PC-3 (cell line): ENCODE measurements at regions not wholly inside any gene's neighbourhood (a gene's known extent, or its start where the extent isn't known, plus 50 kb on each side); places are given as distances from the start of the nearest gene placed in this dataset.
A peak's percentile ranks its signal among the peaks of the same experiment; 100 is the strongest.

ENCODE experiments used
- ATAC-seq: fragments of 200-7000 bp; cut with Tn5 transposase; 2 replicates; pipeline ENCODE4 v1.9.1; 2020; ENCODE audit warnings: mild to moderate bottlenecking, moderate library complexity
- BruUV-seq: library from RNA; stranded (reverse); fragments of 400-500 nt; replicated peaks from 2 replicates; lab custom pipeline; 2021; lab: Mats Ljungman, UMichigan
- CTCF ChIA-PET: fragments of 300-600 bp; sonication (Branson Sonifier 250); formaldehyde crosslinking; loops from one replicate; lab custom pipeline; 2022; ENCODE audit warnings: antibody characterized with exemption; lab: Charles Lee
- POLR2A ChIA-PET: fragments of 300-600 bp; sonication (Branson Sonifier 250); formaldehyde crosslinking; loops from one replicate; lab custom pipeline; 2022; ENCODE audit warnings: antibody characterized with exemption; ENCODE audit not compliant: unreplicated experiment; lab: Charles Lee
- DNase-seq: peaks from one replicate; pipeline ENCODE4 v3.0.0-alpha.2; 2015
- H2AFZ ChIP-seq: fragments of 300-600 bp; sonication (generic); 2 replicates; pipeline ENCODE4 v1.6.0; 2016; ENCODE audit warnings: antibody characterized with exemption, low read length
- H3F3A ChIP-seq: fragments of 300-600 bp; sonication (generic); one replicate; pipeline ENCODE4 v1.6.0; 2017; ENCODE audit warnings: antibody characterized with exemption, low read length, control low read depth, mild to moderate bottlenecking; ENCODE audit not compliant: unreplicated experiment
- H3K27ac ChIP-seq: fragments of 300-600 bp; sonication (generic); 2 replicates; pipeline ENCODE4 v1.5.1; 2016; ENCODE audit warnings: mild to moderate bottlenecking, low read length
- H3K27me3 ChIP-seq: fragments of 300-600 bp; sonication (generic); 2 replicates; pipeline ENCODE4 v1.6.1; 2016; ENCODE audit warnings: low read length, mixed read lengths
- H3K36me3 ChIP-seq: fragments of 300-600 bp; sonication (generic); 2 replicates; pipeline ENCODE4 v1.6.1; 2016; ENCODE audit warnings: low read depth, mixed run types, low read length, mixed read lengths
- H3K4me1 ChIP-seq: fragments of 300-600 bp; sonication (generic); 2 replicates; pipeline ENCODE4 v1.5.1; 2016; ENCODE audit warnings: low read length; ENCODE audit not compliant: insufficient read depth
- H3K4me2 ChIP-seq: fragments of 300-600 bp; sonication (generic); 2 replicates; pipeline ENCODE4 v1.6.0; 2016; ENCODE audit warnings: low read length
- H3K4me3 ChIP-seq: fragments of 300-600 bp; sonication (generic); 2 replicates; pipeline ENCODE4 v1.5.1; 2016; ENCODE audit warnings: mild to moderate bottlenecking, low read length, mixed read lengths
- H3K79me2 ChIP-seq: fragments of 300-600 bp; sonication (generic); 2 replicates; pipeline ENCODE4 v1.6.1; 2017; ENCODE audit warnings: low read length, mixed read lengths
- H3K9ac ChIP-seq: fragments of 300-600 bp; sonication (generic); 2 replicates; pipeline ENCODE4 v1.6.0; 2016; ENCODE audit warnings: mild to moderate bottlenecking, low read length
- H3K9me2 ChIP-seq: fragments of 300-600 bp; sonication (generic); replicated peaks from 2 replicates; pipeline ENCODE4 v1.6.1; 2016; ENCODE audit warnings: mixed run types, low read length, mixed read lengths
- H3K9me3 ChIP-seq: fragments of 300-600 bp; sonication (generic); 2 replicates; pipeline ENCODE4 v1.6.1; 2016; ENCODE audit warnings: low read length, mixed read lengths
- H4K20me1 ChIP-seq: fragments of 300-600 bp; sonication (generic); 2 replicates; pipeline ENCODE4 v1.6.1; 2016; ENCODE audit warnings: low read length, mixed read lengths
- CTCF ChIP-seq: fragments of 300-600 bp; sonication (generic); conservative IDR thresholded peaks from 2 replicates; pipeline ENCODE4 v1.5.1; 2017; ENCODE audit warnings: antibody characterized with exemption, low read depth, mild to moderate bottlenecking, low read length
- EZH2 ChIP-seq: fragments of 300-600 bp; sonication (generic); IDR thresholded peaks from one replicate; pipeline ENCODE4 v1.6.1; 2017; ENCODE audit warnings: antibody characterized with exemption, mild to moderate bottlenecking, low read length; ENCODE audit not compliant: unreplicated experiment
- EZH2phosphoT487 ChIP-seq: fragments of 300-600 bp; sonication (generic); IDR thresholded peaks from 2 replicates; pipeline ENCODE4 v1.6.1; 2018; ENCODE audit warnings: mild to moderate bottlenecking, antibody characterized with exemption, low read length, borderline replicate concordance
- intact Hi-C: fragments of 100-400 bp; cut with micrococcal nuclease; formaldehyde crosslinking; loops from 2 replicates; pipeline ENCODE4 v1.9.0; 2023

GRCh38 chr6:129776542-129777330 lies 66.8 kb upstream of the ARHGAP18 start:
- no TSS peak for BruUV-seq
- H3K9me3 ChIP-seq: no peaks in the 10 kb centered on the region
- H3K36me3 ChIP-seq: no peaks in the 10 kb centered on the region; the same call in 1 of the 2 replicates
- no peak for ATAC-seq
- no peak for TF ChIP-seq CTCF
- no peak for TF ChIP-seq EZH2
- no peaks in the 10 kb centered on the region for H3K4me1 ChIP-seq
- DNase-seq: no peak
- no peak overlapping the region for H3K4me2 ChIP-seq
- no peaks in the 10 kb centered on the region for H3F3A ChIP-seq
- intact Hi-C loops: loop anchor here (10.0 kb wide), 1 partner anchor 118 kb away; no protein-coding TSS in a partner anchor
- H4K20me1 ChIP-seq: no peaks in the 10 kb centered on the region
- H3K9me2 ChIP-seq: no peaks in the 10 kb centered on the region
- ChIA-PET POLR2A (no interaction called here), CTCF (no interaction called here)
- no peak overlapping the region for H2AFZ ChIP-seq
- H3K27ac ChIP-seq: no peak overlapping the region
- no peak overlapping the region for H3K4me3 ChIP-seq
- H3K9ac ChIP-seq: no peak overlapping the region
- no peaks in the 10 kb centered on the region for H3K27me3 ChIP-seq
- no peaks in the 10 kb centered on the region for H3K79me2 ChIP-seq

GRCh38 chr6:129774697-129775447 lies 64.9 kb upstream of the ARHGAP18 start:
- Histone ChIP-seq H2AFZ (peak overlapping the region; percentile 67), H3K4me2 (peak overlapping the region; percentile 56; the same call in 1 of the 2 replicates), H3K79me2 (no peaks in the 10 kb centered on the region), H3K9me3 (no peaks in the 10 kb centered on the region), H3K9me2 (no peaks in the 10 kb centered on the region), H3K36me3 (no peaks in the 10 kb centered on the region; the same call in 1 of the 2 replicates), H3K27ac (no peak overlapping the region), H4K20me1 (no peaks in the 10 kb centered on the region), H3K9ac (no peak overlapping the region), H3K4me3 (peak overlapping the region; percentile 23; the same call in 1 of the 2 replicates), H3K4me1 (no peaks in the 10 kb centered on the region), H3F3A (no peaks in the 10 kb centered on the region), H3K27me3 (no peaks in the 10 kb centered on the region)
- ATAC-seq (peak; percentile 67), DNase-seq (peak; percentile 81)
- TF ChIP-seq CTCF: peak; percentile 90
- no peak for TF ChIP-seq EZH2
- ChIA-PET POLR2A (no interaction called here), CTCF (interaction anchor here (0.6 to 0.9 kb wide), 2 partner anchors 25 to 69 kb away, joined by 3 read pairs; no protein-coding TSS in a partner anchor)
- BruUV-seq: no TSS peak
- intact Hi-C loops: loop anchor here (10.0 kb wide), 1 partner anchor 120 kb away; no protein-coding TSS in a partner anchor

- no peaks in the 10 kb centered on the region for H3K79me2 ChIP-seq
- H2AFZ ChIP-seq: no peak overlapping the region
- intact Hi-C loops: loop anchor here (10.0 kb wide), 1 partner anchor 121 kb away; no protein-coding TSS in a partner anchor
- no peaks in the 10 kb centered on the region for H3K9me3 ChIP-seq
- H3K4me3 ChIP-seq: no peak overlapping the region
- H3K4me2 ChIP-seq: no peak overlapping the region
- DNase-seq (no peak), ATAC-seq (no peak)
- H3K27me3 ChIP-seq: no peaks in the 10 kb centered on the region
- H4K20me1 ChIP-seq: no peaks in the 10 kb centered on the region
- H3K9ac ChIP-seq: no peak overlapping the region
- CTCF ChIA-PET: no interaction called here
- H3K4me1 ChIP-seq: no peaks in the 10 kb centered on the region
- no peak overlapping the region for H3K27ac ChIP-seq
- POLR2A ChIA-PET: no interaction called here
- TF ChIP-seq CTCF (no peak), EZH2phosphoT487 (no peak), EZH2 (no peak)
- H3K36me3 ChIP-seq: no peaks in the 10 kb centered on the region
- BruUV-seq: no TSS peak
- no peaks in the 10 kb centered on the region for H3F3A ChIP-seq
- no peaks in the 10 kb centered on the region for H3K9me2 ChIP-seq
These were observed 63.3 kb upstream of the ARHGAP18 start for GRCh38 chr6:129773304-129773703.
